Trophoblast cell (in vitro differentiated cells and primary cell): ENCODE measurements at regions not wholly inside any gene's neighbourhood (a gene's known extent, or its start where the extent isn't known, plus 50 kb on each side); places are given as distances from the start of the nearest gene placed in this dataset.

Experiments used
- DNase-seq, 2 donors: peaks; one replicate each; pipeline ENCODE4 v3.0.0-alpha.2; 2016
- H2AFZ ChIP-seq: 2 replicates; pipeline ENCODE4 v1.6.1; 2013; ENCODE audit warnings: low read length, moderate library complexity, mild to moderate bottlenecking; ENCODE audit not compliant: insufficient read depth, poor library complexity
- H2AK5ac ChIP-seq: 2 replicates; pipeline ENCODE4 v1.6.1; 2013; ENCODE audit warnings: mild to moderate bottlenecking, low read length
- H2BK120ac ChIP-seq: 2 replicates; pipeline ENCODE4 v1.6.1; 2013; ENCODE audit warnings: low read length, mild to moderate bottlenecking, moderate library complexity; ENCODE audit not compliant: insufficient read depth, poor library complexity
- H2BK12ac ChIP-seq: 2 replicates; pipeline ENCODE4 v1.6.1; 2013; ENCODE audit warnings: mild to moderate bottlenecking, low read length, moderate library complexity
- H2BK5ac ChIP-seq: 2 replicates; pipeline ENCODE4 v1.6.1; 2013; ENCODE audit warnings: low read length, low read depth, moderate library complexity, mild to moderate bottlenecking; ENCODE audit not compliant: poor library complexity
- H3K14ac ChIP-seq: 2 replicates; pipeline ENCODE4 v1.6.1; 2013; ENCODE audit warnings: mild to moderate bottlenecking, low read length
- H3K18ac ChIP-seq: 2 replicates; pipeline ENCODE4 v1.6.1; 2013; ENCODE audit warnings: mild to moderate bottlenecking, low read length
- H3K23ac ChIP-seq: 2 replicates; pipeline ENCODE4 v1.6.1; 2013; ENCODE audit warnings: low read length
- H3K27ac ChIP-seq: 2 replicates; pipeline ENCODE4 v1.5.1; 2013; ENCODE audit warnings: low read depth, mild to moderate bottlenecking, inconsistent platforms, low read length, moderate library complexity
- H3K27me3 ChIP-seq: 2 replicates; pipeline ENCODE4 v1.6.1; 2013; ENCODE audit warnings: inconsistent platforms, mild to moderate bottlenecking, low read length, moderate library complexity; ENCODE audit not compliant: insufficient read depth
- H3K36me3 ChIP-seq, 2 experiments: 1 replicate in 1 of 2; 2 replicates in 1 of 2; pipeline ENCODE4 v1.6.1; 2013; ENCODE audit warnings: low read length in 2 of 2, mild to moderate bottlenecking in 2 of 2, moderate library complexity in 1 of 2; ENCODE audit not compliant: insufficient read depth in 2 of 2, control insufficient read depth in 1 of 2
- H3K4ac ChIP-seq: 2 replicates; pipeline ENCODE4 v1.6.1; 2013; ENCODE audit warnings: low read depth, mild to moderate bottlenecking, low read length, moderate library complexity
- H3K4me1 ChIP-seq, 2 experiments: 1 replicate in 1 of 2; 2 replicates in 1 of 2; pipeline ENCODE4 v1.6.1; 2013; ENCODE audit warnings: low read length in 2 of 2, mild to moderate bottlenecking in 2 of 2, moderate library complexity in 1 of 2; ENCODE audit not compliant: insufficient read depth in 2 of 2, control insufficient read depth in 1 of 2
- H3K4me2 ChIP-seq: 2 replicates; pipeline ENCODE4 v1.6.1; 2013; ENCODE audit warnings: inconsistent platforms, mild to moderate bottlenecking, low read length, moderate library complexity
- H3K4me3 ChIP-seq: 2 replicates; pipeline ENCODE4 v1.5.1; 2013; ENCODE audit warnings: mild to moderate bottlenecking, low read depth, low read length, inconsistent platforms
- H3K79me1 ChIP-seq: one replicate; pipeline ENCODE4 v1.6.1; 2013; ENCODE audit warnings: low read length
- H3K79me2 ChIP-seq: 2 replicates; pipeline ENCODE4 v1.6.1; 2013; ENCODE audit warnings: low read length, mild to moderate bottlenecking; ENCODE audit not compliant: control insufficient read depth, insufficient read depth, poor library complexity
- H3K9ac ChIP-seq: 2 replicates; pipeline ENCODE4 v1.6.1; 2013; ENCODE audit warnings: mild to moderate bottlenecking, low read length
- H3K9me3 ChIP-seq: 2 replicates; pipeline ENCODE4 v1.6.1; 2013; ENCODE audit warnings: low read depth, mild to moderate bottlenecking, control low read depth, inconsistent platforms, low read length; ENCODE audit not compliant: insufficient read depth
- H4K12ac ChIP-seq: 2 replicates; pipeline ENCODE4 v1.6.1; 2013; ENCODE audit warnings: low read depth, mild to moderate bottlenecking, low read length, moderate library complexity
- H4K8ac ChIP-seq: 2 replicates; pipeline ENCODE4 v1.6.1; 2013; ENCODE audit warnings: low read depth, mild to moderate bottlenecking, low read length, moderate library complexity
- H4K91ac ChIP-seq: one replicate; pipeline ENCODE4 v1.6.1; 2013; ENCODE audit warnings: low read depth, mild to moderate bottlenecking, low read length, moderate library complexity
- WGBS: extraction: QIAGEN DNeasy Blood & Tissue Kit; methylation state at CpG from one replicate; pipeline ENCODE4 v1.1.7; 2013; ENCODE audit warnings: missing lambda C conversion rate; ENCODE audit not compliant: insufficient read length, insufficient coverage; ENCODE audit errors: extremely low coverage; 5-methylcytosine and 5-hydroxymethylcytosine counted together

GRCh38 chr5:73365301-73365853 is 83.2 kb downstream of the FOXD1 start:
- H3K23ac ChIP-seq = no peak overlapping the region
- H2AFZ ChIP-seq = no peak overlapping the region
- no peak overlapping the region for H4K8ac ChIP-seq
- no peak overlapping the region for H3K4ac ChIP-seq
- no peak overlapping the region for H2BK12ac ChIP-seq
- H3K4me1 ChIP-seq = peaks cover 0 to 5% of the 10 kb centered on the region in 2 experiments
- H2BK5ac ChIP-seq = no peak overlapping the region
- no peak overlapping the region for H4K12ac ChIP-seq
- no peak overlapping the region for H3K4me2 ChIP-seq
- H3K36me3 ChIP-seq = no peaks in the 10 kb centered on the region
- no peaks in the 10 kb centered on the region for H3K79me2 ChIP-seq
- no peak overlapping the region for H3K14ac ChIP-seq
- no peak overlapping the region for H2AK5ac ChIP-seq
- H3K18ac ChIP-seq = no peak overlapping the region
- no peak overlapping the region for H2BK120ac ChIP-seq
- H3K79me1 ChIP-seq = peaks cover 3% of the 10 kb centered on the region
- DNase-seq = no peak
- no peak overlapping the region for H4K91ac ChIP-seq
- no peak overlapping the region for H3K9ac ChIP-seq
- H3K4me3 ChIP-seq = no peak overlapping the region
- no peaks in the 10 kb centered on the region for H3K27me3 ChIP-seq
- no CpG with 5 or more reads among the region's 4 CpGs for WGBS
- no peak overlapping the region for H3K27ac ChIP-seq
- H3K9me3 ChIP-seq = no peaks in the 10 kb centered on the region

GRCh38 chr5:73363911-73364730 is 84.5 kb downstream of the FOXD1 start:
- Histone ChIP-seq H4K91ac (no peak overlapping the region), H3K4me3 (no peak overlapping the region), H3K36me3 (no peaks in the 10 kb centered on the region), H3K79me2 (no peaks in the 10 kb centered on the region), H3K9me3 (no peaks in the 10 kb centered on the region), H3K9ac (no peak overlapping the region), H3K4me2 (no peak overlapping the region), H3K27ac (no peak overlapping the region), H3K4ac (no peak overlapping the region), H2AK5ac (no peak overlapping the region), H3K18ac (no peak overlapping the region), H3K14ac (no peak overlapping the region), H2BK12ac (no peak overlapping the region), H4K12ac (no peak overlapping the region), H4K8ac (no peak overlapping the region), H2BK120ac (no peak overlapping the region), H3K23ac (no peak overlapping the region), H3K27me3 (no peaks in the 10 kb centered on the region), H2BK5ac (no peak overlapping the region), H3K79me1 (no peaks in the 10 kb centered on the region), H2AFZ (no peak overlapping the region), H3K4me1 (peaks cover 0 to 3% of the 10 kb centered on the region in 2 experiments)
- DNase-seq = no peak
- WGBS = no CpG with 5 or more reads among the region's 4 CpGs

- no peak overlapping the region for H2AK5ac ChIP-seq
- H3K23ac ChIP-seq = no peak overlapping the region
- H2BK12ac ChIP-seq = no peak overlapping the region
- H2BK120ac ChIP-seq = no peak overlapping the region
- H2AFZ ChIP-seq = no peak overlapping the region
- no peaks in the 10 kb centered on the region for H3K36me3 ChIP-seq
- H3K4me2 ChIP-seq = no peak overlapping the region
- H3K4me1 ChIP-seq = no peaks in the 10 kb centered on the region
- no peak overlapping the region for H3K4me3 ChIP-seq
- no peak overlapping the region for H4K12ac ChIP-seq
- no peaks in the 10 kb centered on the region for H3K79me1 ChIP-seq
- no peaks in the 10 kb centered on the region for H3K79me2 ChIP-seq
- H4K8ac ChIP-seq = no peak overlapping the region
- no peak overlapping the region for H3K27ac ChIP-seq
- H2BK5ac ChIP-seq = no peak overlapping the region
- no peak overlapping the region for H3K9ac ChIP-seq
- H3K4ac ChIP-seq = no peak overlapping the region
- 100% methylated on average over 1 of the region's 1 CpG for WGBS
- H3K27me3 ChIP-seq = no peaks in the 10 kb centered on the region
- no peak overlapping the region for H3K14ac ChIP-seq
- H4K91ac ChIP-seq = no peak overlapping the region
- no peaks in the 10 kb centered on the region for H3K9me3 ChIP-seq
- no peak overlapping the region for H3K18ac ChIP-seq
- DNase-seq = no peak
Measured at GRCh38 chr5:73359395-73359794, 89.2 kb downstream of the FOXD1 start.

GRCh38 chr5:73358366-73358765 is 90.2 kb downstream of the FOXD1 start:
- Histone ChIP-seq H2BK12ac (no peak overlapping the region), H3K79me2 (no peaks in the 10 kb centered on the region), H3K9me3 (peaks cover 2% of the 10 kb centered on the region), H4K8ac (no peak overlapping the region), H2BK5ac (no peak overlapping the region), H3K4me2 (no peak overlapping the region), H3K9ac (no peak overlapping the region), H4K91ac (no peak overlapping the region), H3K14ac (no peak overlapping the region), H3K23ac (no peak overlapping the region), H3K18ac (no peak overlapping the region), H2AFZ (no peak overlapping the region), H3K4me3 (no peak overlapping the region), H3K27me3 (no peaks in the 10 kb centered on the region), H2BK120ac (no peak overlapping the region), H2AK5ac (no peak overlapping the region), H3K4ac (no peak overlapping the region), H3K36me3 (no peaks in the 10 kb centered on the region), H4K12ac (no peak overlapping the region), H3K27ac (no peak overlapping the region), H3K79me1 (no peaks in the 10 kb centered on the region), H3K4me1 (no peaks in the 10 kb centered on the region)
- DNase-seq = no peak
- no CpG with 5 or more reads among the region's 3 CpGs for WGBS
